Dedifferentiated amniotic fluid mesenchymal stem cell (primary cell): ENCODE measurements at regions not wholly inside any gene's neighbourhood (a gene's known extent, or its start where the extent isn't known, plus 50 kb on each side); places are given as distances from the start of the nearest gene placed in this dataset.

Experiments
- DNase-seq: peaks from one replicate; pipeline ENCODE4 v3.0.0-alpha.2; 2016; ENCODE audit errors: extremely low spot score

DNA sequence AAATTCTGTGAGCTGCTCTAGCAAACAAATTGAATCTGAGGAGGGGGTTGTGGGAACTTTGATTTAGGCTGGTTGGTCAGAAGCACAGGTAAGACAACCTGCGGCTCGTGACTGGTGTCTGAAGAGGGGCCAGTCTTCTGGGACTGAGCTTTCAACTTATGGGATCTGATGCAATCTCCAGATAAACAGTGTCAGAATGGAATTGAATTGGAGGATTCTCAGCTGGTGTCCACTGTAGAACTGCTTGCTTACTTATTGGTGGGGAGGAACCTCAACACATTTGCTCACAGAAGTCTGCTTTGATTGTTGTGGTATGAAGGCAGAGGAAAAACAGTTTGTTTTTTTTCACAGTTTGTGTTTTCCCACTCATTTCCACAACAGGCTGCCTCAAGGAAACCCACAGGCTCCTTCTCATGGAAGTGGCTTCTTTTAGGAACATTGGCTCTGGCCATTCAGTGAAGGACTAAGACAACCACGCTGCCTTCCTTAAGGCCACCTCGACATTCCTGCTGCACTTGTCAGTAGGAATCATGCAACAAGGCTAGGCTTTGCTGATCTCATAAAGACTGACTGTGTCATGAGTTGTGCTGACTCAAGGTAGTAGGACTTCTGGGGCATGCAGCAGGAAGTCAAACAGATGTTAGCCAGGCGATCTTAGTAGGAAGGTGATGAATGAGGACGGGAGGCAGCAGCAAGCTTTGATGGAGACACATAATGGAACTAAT, 104.7 kb downstream of the TSN start:
- DNase-seq: no peak

DNA sequence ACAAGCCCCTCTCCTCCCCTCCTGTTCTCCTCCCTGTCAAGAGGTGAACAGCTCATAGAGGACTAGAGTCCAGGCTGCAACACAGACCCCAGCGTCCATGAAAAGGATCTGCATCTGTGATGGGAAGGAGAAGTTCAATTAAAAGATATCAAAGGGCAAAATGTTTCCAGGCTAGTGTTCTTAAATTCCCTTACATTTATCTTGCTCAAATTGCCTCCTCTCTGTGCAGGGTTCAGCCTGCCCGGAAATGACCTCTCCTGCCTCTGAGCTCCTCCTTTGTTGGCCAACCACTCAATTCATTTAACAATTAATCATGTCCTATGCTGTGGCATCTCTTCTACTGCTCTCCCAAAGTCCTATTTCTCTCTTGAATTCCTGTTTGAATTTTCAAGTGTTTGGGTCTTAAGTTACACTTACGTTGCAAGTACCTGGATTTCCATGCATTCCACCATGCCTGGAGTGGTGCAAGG, 105.3 kb downstream of the TSN start:
- DNase-seq: no peak

DNA sequence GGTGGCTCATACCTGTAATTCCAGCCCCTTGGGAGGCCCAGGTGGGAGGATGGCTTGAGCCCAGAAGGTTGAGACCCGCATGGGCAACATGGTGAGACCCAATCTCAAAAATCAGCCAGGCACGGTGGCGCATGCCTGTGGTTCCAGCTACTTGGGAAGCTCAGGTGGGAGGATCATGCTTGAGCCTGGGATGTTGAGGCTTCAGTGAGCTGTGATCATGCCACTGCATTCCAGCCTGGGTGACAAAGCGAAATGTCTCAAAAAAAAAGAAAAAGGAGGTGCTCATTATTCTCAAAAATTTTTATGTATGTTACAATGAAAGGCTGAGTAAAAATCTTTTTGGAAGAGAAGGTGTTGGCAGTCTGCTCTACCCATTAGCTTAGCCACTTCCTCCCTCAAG, 106.8 kb downstream of the TSN start:
- DNase-seq: no peak

DNA sequence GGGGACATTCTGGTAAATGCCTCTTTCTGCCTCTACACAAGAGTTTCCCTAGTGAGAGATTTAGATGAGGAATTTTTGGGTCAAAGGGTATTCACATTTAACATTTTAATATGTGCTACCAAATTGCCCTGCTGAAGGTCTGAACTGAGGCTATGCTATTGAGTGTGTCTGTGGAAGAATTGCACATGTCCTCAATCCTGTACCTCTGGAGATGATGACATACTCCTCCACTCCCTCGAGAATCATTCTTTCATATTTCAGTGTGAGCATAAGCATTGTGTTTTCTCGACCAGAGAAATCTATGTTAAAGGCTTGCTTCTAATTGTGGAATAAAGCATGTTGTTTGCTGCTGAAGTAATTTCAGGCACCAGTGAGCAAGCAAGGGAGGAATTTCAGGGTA, 110.5 kb downstream of the TSN start:
- DNase-seq: no peak

DNA sequence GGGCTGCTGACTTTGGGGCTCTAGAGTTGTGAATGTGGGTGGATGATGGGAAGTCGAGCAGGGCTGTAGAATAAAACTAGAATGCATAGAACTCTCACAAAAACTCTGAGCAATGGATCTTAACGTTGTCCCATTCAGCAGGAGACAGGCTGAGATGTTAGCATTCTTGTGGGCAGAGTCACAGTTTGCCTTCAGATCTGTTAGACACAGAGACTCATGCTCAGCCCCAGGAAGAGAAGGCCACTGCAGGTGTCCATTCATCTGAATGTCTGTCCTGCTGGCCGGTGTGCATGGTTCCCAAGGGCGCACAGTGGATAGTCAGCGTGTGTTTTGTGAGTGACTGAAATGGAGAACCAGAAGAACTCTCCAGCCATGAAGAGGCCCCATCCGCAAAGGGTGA, 111.3 kb downstream of the TSN start:
- DNase-seq: no peak

DNA sequence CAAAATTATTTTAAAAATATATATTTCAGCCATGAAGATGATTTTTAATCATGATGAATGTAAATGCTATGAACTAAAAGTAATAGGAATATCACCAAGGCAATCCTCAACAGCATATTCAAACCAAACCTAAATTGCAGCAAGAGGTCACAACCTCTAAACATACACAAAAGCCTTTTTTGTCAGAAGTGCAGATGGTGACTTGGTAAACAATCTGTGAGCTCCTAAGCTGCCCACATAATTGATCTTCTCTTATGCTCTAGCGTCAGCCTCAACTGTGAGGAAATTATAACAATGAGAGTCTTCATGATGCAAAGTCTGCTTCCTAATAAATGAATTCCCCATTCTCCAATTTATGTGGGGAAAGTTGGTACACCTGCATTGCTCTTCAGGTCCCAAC, 113.2 kb downstream of the TSN start:
- DNase-seq: no peak

DNA sequence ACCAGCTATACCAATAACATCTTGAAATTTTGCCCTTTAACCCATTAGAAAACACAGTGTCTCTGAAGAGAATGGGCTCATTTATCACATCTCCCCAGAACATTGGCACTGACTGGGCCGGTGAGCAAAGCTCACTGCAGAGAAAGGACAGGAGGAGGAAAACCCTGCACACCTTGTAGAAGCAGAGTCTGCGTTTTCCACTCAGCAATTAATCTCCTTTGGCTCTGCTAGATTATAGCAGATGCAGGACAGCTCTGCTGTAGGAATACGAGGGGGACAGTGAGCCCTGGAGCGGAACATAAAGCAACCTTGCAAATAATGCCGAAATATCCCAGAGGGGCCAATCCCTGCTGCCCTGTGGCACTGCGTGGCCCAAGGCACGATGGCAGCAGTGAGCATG, 113.9 kb downstream of the TSN start:
- no peak for DNase-seq

DNA sequence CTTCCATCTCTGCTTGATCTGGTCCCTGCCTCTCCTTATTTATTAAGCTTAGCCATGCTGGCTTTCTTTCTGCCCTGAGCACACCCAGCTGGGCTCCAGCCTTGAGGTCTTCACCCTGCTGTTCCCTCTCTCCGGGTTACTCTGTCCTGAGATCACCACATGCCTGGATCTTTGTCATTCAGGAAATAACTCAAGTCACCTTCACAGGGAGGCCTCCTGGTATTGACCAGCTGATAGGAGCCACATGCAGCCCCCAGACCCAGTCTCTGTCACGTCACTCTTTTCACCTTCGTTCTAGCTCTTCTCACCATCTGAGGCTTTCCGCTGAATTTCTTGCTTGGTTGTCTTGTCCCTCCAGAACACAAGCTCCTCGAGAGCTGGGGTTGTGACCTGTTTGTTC, 114.4 kb downstream of the TSN start:
- DNase-seq: no peak

DNA sequence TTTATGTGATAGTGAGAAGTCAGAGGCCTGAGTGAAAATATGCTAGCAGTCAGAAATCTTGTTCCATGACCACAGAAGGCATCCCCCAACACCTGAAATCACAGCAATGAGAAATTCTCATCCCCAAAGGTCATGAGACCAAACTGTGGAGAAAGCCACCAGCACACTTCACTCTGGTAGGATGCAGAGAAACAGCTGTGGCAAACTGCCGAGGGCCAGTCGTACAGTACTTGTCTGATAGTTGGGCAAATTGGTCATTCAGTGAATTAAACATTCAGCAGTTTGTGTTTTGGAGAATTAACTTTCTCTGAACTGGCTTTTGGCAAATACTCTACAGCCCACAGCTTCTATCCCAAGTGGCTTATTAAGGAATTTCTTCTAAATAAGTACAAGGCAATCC, 117.2 kb downstream of the TSN start:
- no peak for DNase-seq

DNA sequence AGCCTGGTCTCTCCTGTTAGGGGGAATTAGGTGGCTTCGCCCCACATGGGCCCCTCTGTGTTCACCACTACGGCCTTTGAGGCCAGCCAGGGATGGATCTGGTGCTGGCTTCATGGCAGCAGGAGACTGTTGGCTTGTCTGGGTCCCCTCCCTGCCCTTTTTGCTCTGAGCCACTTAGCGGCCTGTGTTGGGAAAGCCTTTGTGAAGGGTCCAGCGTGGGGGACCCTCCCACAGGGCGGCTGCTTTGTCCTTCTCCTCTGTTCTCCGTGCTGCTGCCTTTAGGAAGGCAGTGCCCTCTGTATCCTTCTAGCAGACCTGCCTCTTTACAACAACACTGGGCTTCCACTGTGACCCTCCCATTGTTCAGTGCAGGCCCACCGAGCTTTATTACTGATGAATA, 118.4 kb downstream of the TSN start:
- DNase-seq: no peak

DNA sequence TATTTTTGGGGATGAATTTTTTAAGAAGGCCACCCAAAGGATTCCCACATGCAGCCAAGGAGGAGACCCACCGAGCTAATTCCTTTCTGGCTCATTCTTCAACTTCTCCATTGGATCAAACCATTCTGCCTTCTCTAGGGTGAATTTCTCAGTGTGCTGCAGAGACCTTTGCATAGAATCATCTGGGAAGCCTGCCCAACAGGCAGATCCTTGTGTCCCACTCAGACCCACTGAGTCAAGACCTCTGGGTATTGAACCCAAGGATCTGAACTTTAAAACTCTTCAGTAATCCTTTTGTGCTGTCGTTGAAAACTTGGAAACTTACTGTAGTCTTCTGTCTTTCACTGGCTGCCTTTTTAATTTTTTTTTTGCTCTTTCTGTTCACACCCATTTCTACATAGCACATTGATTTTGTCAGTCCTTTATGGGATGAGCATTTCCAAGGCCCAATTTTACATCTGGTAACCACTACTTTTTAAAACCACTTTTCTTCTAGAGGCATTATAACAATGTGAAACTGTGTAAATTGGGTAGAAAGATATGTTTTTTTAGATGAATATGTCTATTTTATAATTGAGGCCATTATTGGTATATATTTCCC, 120.2 kb downstream of the TSN start:
- DNase-seq: no peak

DNA sequence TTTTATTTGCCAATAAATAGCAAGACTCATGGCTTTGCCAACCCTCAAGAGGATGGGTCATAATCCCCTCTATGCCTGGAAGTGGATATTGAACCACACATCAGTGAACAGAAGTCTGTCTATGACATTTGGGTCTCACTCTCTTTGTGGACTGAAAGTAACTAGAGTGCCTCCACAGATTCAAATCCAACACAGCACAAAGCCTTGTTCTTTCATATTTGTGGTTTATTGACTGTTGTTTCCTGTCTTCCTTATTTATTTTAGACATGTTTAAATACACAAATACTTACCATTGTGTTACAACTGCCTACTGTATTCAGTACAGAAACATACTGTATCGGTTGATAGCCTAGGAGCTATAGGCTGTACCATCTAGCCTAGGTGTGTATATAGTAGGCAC, 121.9 kb downstream of the TSN start:
- no peak for DNase-seq

DNA sequence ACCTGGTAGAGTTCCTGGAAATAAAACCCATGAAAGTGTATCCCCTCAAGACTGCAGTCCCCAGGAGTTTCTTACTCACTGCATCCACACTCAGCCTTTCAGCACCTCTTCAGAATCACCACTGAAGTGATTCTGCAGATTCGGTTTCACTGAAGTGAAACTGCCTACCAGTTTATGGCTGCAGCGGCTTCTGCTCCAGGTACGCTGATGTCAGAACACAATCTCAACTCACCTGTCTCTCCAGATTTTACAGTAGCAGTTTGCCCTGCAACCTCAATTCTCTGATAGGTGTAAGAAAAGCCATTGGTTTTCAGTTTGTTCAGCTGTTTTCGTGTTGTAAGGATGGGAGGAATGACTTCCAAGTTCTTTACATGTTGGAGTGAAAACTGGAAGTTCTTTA, 124.8 kb downstream of the TSN start:
- no peak for DNase-seq

DNA sequence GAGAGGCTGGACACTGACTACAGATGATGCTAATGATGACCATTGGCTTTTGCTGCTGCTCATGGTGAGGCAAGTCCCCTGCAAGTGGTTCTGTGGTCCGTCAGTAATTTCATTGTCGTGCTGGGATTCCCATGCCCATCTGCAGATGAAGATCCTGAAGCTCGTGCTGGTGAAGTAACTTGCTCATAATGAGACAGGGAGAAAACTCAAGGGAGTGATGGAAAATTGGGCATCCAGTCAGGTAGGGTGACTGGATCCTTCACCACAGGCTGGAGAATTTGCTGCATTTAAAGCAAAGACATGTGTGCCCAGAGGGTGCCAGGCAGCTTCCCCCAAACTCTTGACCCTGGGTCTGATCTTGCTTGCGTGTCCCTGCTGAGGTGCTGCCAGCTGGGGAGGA, 125.6 kb downstream of the TSN start:
- no peak for DNase-seq

DNA sequence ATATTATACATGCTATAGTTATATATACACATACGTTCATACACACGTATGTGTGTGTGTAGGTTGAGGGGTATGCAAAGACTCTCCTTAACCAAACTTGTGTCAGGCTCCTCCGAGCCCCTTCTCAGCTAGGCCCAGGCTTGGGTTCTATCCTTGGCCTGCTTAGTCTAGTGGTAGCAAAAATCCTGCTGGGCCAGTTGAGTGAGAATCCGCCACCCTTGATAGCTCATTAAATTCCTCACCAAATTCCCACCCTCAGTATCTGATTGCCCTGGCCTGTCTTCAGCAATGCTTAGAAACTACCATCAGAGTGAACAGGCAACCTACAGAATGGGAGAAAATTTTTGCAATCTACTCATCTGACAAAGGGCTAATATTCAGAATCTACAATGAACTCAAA, 126.5 kb downstream of the TSN start:
- no peak for DNase-seq

DNA sequence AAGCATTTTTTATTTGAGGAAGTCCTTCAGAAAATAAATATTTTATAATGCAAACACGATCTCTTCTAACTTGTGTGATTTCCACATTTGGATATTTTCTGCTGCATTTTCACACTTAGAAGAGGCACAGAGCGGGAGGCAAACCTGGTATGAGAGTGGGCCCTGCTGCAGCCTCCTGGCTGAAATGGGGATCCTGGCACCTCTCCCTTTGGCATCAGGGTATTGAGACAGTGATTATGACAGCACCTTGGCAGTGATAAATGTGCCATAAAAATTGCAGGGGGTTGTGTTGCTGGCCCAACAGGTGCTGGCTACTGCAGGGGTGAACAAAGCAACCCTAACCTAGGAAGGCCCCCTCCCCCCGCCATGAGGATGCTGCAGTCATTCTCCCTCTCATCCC, 128.6 kb downstream of the TSN start:
- DNase-seq: no peak

DNA sequence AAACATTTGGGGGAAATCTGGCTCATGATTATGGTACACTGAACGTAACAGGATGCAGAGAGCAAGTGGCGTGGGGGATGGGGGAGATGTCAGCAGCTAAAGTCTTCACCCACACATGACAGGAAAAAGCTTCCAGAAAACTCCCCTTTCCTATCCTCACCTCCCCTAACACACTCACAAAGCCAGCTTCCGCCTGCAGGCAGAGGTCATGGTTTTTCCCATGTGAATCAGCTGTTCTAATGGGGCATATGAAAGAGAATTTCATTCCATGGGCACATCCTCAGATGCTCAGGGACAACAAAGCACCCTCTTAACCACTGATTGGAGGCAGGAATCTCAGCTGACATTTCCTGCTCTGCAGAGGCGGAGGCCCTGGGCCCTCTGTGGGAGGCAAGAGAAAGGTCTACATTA, 129.1 kb downstream of the TSN start:
- DNase-seq: no peak

DNA sequence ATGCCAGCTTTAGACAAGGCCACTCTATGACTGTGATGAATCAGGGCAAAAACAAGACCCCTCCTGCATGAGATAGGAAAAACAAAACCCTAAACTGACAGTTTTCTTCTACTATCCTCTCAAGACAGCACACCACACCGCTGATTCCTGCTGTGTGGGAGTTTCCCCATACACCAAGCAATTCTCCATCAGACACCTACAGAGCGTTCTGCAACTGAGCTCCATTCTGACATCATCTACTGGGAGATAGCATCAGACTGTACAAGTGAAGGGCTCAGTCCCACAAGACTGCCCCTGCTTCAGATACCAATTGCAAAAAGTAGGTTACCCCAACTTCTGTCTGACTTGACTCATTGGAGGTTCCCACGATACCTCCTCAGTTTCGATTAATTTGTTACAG, 130.6 kb downstream of the TSN start:
- DNase-seq: no peak

DNA sequence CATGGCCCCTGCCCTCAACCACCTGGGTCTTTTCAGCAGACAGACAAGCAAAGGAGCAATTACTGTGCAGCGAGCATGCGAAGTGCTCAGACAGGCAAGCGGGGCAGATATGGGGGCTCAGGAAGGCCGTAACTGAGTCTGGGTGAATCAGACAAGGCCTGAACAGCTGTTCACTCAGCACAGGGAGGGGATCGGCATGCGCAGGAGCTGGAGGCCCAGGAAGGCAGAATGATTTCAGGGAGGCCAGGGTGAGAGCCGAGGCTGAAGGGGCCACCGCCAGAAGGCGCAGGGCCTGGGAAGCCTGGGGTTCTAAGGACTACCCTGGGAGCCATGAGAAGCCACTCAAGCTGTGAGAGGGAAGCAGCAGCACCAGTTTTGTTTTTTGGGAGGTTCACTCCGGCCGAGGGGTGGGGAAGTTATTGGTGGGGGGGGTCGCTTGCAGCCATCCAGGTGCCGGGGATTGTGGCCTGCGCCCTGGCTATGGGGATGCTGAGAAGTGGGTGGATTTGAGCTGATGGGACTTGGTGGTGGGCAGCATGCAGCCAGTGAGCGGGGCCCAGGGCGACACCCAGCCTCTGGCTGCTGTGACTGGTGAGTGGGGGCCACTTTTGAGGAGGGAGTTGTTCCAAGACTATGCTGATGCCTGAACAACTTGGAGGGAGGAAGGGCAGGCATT, 132.2 kb downstream of the TSN start:
- no peak for DNase-seq

DNA sequence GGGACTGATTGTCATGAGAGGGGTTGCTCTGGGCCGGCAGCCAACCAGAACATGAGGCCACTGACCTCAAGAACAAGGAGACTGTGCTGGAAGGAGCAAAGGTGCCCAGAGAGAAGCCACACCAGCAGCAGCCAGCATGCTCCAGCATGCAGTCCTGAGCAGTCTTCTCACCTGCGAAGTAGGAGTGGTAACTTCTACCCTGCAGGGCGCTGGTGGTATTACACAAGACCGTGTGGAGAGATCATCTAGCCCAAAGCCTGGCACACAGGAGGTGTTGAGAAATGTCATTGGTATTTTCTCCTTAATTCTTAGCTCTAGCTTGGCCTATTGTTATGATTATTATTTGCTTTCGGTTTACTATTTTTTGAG, 132.7 kb downstream of the TSN start:
- DNase-seq: no peak

DNA sequence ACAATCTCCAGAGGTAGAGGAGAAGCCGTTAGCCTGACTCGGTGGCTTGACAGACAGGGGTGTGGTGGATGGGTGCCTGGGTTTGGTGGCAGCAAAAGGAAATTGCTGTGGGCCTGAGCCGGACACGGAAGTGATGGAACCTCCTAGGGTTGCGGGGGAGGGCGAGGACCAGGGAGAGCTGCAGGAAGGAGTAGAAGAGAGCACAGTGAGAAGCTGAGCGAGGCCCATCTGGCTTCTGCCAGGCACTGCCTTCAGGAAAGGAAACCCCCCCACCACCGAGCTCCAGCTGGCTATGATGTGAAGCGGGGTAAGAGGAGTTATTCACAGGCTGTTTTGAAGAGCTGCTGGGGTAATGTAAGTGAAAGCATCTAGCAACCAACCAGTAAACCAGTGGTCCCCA, 134.6 kb downstream of the TSN start:
- DNase-seq: no peak

DNA sequence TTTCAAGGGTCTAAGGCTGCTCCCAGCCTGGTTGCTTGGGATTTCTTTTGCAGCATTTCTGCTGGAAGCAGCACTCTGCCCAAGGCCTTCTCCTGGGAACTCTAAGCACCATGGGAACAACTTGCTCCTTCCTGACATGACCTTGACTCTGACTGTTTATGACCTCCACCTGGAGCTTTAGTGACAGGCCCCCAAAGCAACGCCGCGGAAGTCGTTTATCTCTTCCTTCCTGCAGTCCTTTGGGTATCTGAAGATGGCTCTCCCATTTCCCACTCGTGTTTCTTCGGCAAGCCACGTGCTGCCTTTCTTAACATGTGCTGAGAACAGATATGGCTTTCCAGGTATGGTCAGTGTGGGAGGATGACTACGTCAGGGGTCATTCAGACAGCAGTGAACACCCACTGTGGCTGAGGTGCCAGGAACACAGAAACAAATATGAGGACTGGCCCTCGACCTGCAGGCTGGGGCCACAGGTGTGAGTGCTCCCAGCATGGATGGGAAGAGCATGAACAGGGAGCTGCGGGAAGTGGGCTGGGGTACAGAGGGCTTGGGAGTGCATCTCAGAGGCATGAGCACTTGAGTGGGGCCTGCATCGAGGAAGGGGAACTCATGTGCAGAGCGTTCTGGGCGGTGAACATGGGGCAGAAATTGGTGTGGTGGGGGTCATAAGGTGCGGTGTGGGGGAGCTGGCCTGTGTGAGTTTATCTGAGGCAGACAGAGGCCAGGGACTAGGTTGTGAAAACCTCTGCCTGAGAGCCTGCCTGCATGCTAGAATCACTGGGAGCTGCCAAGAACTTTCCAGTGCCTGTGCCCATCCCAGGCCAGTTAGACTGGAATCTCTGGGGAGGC, 140.5 kb downstream of the TSN start:
- no peak for DNase-seq
